ENCODE measurements at regions not wholly inside any gene's neighbourhood (a gene's known extent, or its start where the extent isn't known, plus 50 kb on each side); places are given as distances from the start of the nearest gene placed in this dataset.

- ChIA-PET POLR2A (ENCODE audit: low non-redundant PET) (interaction anchor here (0.5 kb wide), 1 partner anchor 63 kb away, joined by 6 read pairs; no protein-coding TSS in a partner anchor), CTCF (no interaction called here)
- intact Hi-C loops (cut with micrococcal nuclease; ENCODE audit: unreplicated experiment), result no loop called here
- DNase-seq (ENCODE audit: low spot score), result no peak
- H3K4me1 ChIP-seq (ENCODE audit: insufficient read depth, low read length, poor library complexity, severe bottlenecking), result no peaks in the 10 kb centered on the region
- no peak overlapping the region for H3K27ac ChIP-seq (ENCODE audit: low read depth, low read length, poor library complexity, severe bottlenecking)
- no peaks in the 10 kb centered on the region for H3K27me3 ChIP-seq (replicated peaks; ENCODE audit: insufficient read depth, low read depth, low read length, poor library complexity)
- no peak overlapping the region for H3K4me3 ChIP-seq (ENCODE audit: low read depth, low read length, poor library complexity, severe bottlenecking)
- no TSS peak for BruUV-seq (replicated peaks)
- TF ChIP-seq CTCF (conservative IDR thresholded peaks at IDR 0.05; ENCODE audit: low read depth, low read length), result no peak
- TF ChIP-seq EZH2 (IDR thresholded peaks at IDR 0.05; ENCODE audit: borderline replicate concordance, low read depth, low read length, poor library complexity, severe bottlenecking), result no peak
- no peaks in the 10 kb centered on the region for H3K36me3 ChIP-seq (ENCODE audit: insufficient read depth, low read length, poor library complexity, severe bottlenecking)
- no peaks in the 10 kb centered on the region for H3K9me3 ChIP-seq (ENCODE audit: low read depth, low read length, poor library complexity, severe bottlenecking)
Measured at GRCh38 chr7:77479536-77480088, 57.5 kb upstream of the PTPN12 start.

DNA sequence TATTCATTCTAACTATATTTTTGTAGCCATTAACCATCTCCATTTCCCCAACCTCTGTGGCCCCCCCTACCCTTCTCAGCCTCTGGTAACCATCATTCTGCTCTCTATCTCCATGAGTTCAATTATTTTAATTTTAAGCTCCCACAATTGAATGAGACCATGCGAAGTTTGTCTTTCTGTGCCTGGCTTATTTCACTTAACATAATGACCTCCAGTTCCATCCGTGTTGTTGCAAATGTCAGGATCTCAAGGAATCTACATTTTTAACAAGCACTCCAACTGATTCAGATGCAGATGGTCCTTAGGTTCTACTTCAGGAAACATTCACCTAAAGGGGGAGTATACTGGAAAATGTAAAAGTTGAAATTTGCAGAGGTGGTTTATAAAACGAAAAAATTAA is 60.2 kb upstream of the PTPN12 start:
- no TSS peak for BruUV-seq (replicated peaks)
- ChIA-PET CTCF (no interaction called here), POLR2A (ENCODE audit: low non-redundant PET) (no interaction called here)
- Histone ChIP-seq H3K9me3 (ENCODE audit: low read depth, low read length, poor library complexity, severe bottlenecking) (no peaks in the 10 kb centered on the region), H3K27me3 (replicated peaks; ENCODE audit: insufficient read depth, low read depth, low read length, poor library complexity) (no peaks in the 10 kb centered on the region), H3K36me3 (ENCODE audit: insufficient read depth, low read length, poor library complexity, severe bottlenecking) (no peaks in the 10 kb centered on the region), H3K4me1 (ENCODE audit: insufficient read depth, low read length, poor library complexity, severe bottlenecking) (no peaks in the 10 kb centered on the region), H3K4me3 (ENCODE audit: low read depth, low read length, poor library complexity, severe bottlenecking) (no peak overlapping the region), H3K27ac (ENCODE audit: low read depth, low read length, poor library complexity, severe bottlenecking) (no peak overlapping the region)
- intact Hi-C loops (cut with micrococcal nuclease; ENCODE audit: unreplicated experiment), result no loop called here
- TF ChIP-seq CTCF (conservative IDR thresholded peaks at IDR 0.05; ENCODE audit: low read depth, low read length), result no peak
- no peak for TF ChIP-seq EZH2 (IDR thresholded peaks at IDR 0.05; ENCODE audit: borderline replicate concordance, low read depth, low read length, poor library complexity, severe bottlenecking)
- no peak for DNase-seq (ENCODE audit: low spot score)

DNA sequence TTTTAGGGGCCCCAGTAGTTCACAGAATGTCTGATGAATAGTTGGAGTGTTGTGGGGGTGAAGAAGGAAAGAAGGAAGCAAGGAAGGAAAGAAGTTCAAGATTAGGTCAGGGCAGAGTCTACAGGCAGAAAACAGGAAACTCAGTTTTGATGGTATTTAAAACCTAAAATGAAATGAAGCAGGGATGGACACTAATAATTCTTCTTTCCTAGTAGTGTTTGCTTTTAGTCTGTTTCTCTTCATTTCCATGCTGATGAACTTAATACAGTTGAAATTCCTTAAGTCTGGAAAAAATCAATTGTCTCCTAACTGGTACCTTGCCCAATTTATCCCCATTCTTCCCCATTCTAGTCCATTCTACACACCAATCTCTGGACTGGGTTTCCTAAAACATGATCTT is 59.0 kb upstream of the GSAP start:
- intact Hi-C loops (cut with micrococcal nuclease; ENCODE audit: unreplicated experiment), result no loop called here
- no peak for TF ChIP-seq EZH2 (IDR thresholded peaks at IDR 0.05; ENCODE audit: borderline replicate concordance, low read depth, low read length, poor library complexity, severe bottlenecking)
- TF ChIP-seq CTCF (conservative IDR thresholded peaks at IDR 0.05; ENCODE audit: low read depth, low read length), result no peak
- BruUV-seq (replicated peaks), result no TSS peak
- ChIA-PET CTCF (no interaction called here), POLR2A (ENCODE audit: low non-redundant PET) (no interaction called here)
- no peaks in the 10 kb centered on the region for H3K36me3 ChIP-seq (ENCODE audit: insufficient read depth, low read length, poor library complexity, severe bottlenecking)
- H3K4me3 ChIP-seq (ENCODE audit: low read depth, low read length, poor library complexity, severe bottlenecking), result no peak overlapping the region
- H3K27ac ChIP-seq (ENCODE audit: low read depth, low read length, poor library complexity, severe bottlenecking), result no peak overlapping the region
- no peaks in the 10 kb centered on the region for H3K4me1 ChIP-seq (ENCODE audit: insufficient read depth, low read length, poor library complexity, severe bottlenecking)
- no peaks in the 10 kb centered on the region for H3K9me3 ChIP-seq (ENCODE audit: low read depth, low read length, poor library complexity, severe bottlenecking)
- no peaks in the 10 kb centered on the region for H3K27me3 ChIP-seq (replicated peaks; ENCODE audit: insufficient read depth, low read depth, low read length, poor library complexity)
- no peak for DNase-seq (ENCODE audit: low spot score)

Measured in A673 (cell line).